H9 (cell line): ENCODE measurements at regions not wholly inside any gene's neighbourhood (a gene's known extent, or its start where the extent isn't known, plus 50 kb on each side); places are given as distances from the start of the nearest gene placed in this dataset.

ENCODE experiments used
- DNase-seq: peaks from one replicate; pipeline ENCODE4 v3.0.0-alpha.2; 2017
- H2AFZ ChIP-seq: one replicate; pipeline ENCODE4 v1.6.1; 2013; ENCODE audit warnings: mild to moderate bottlenecking, low read length, control low read depth, moderate library complexity
- H2AK5ac ChIP-seq: 2 replicates; pipeline ENCODE4 v1.6.1; 2013; ENCODE audit warnings: low read length, control low read depth, mixed read lengths; ENCODE audit not compliant: insufficient read length
- H2BK120ac ChIP-seq: one replicate; pipeline ENCODE4 v1.6.1; 2013; ENCODE audit warnings: low read depth, mild to moderate bottlenecking, low read length, control low read depth, inconsistent platforms; ENCODE audit not compliant: poor library complexity, severe bottlenecking
- H2BK12ac ChIP-seq: 2 replicates; pipeline ENCODE4 v1.6.1; 2013; ENCODE audit warnings: low read length, control low read depth, mixed read lengths, low read depth; ENCODE audit not compliant: insufficient read length
- H2BK15ac ChIP-seq: 2 replicates; pipeline ENCODE4 v1.6.1; 2013; ENCODE audit warnings: low read depth, low read length, control low read depth
- H2BK20ac ChIP-seq: one replicate; pipeline ENCODE4 v1.6.1; 2013; ENCODE audit warnings: low read depth, mild to moderate bottlenecking, low read length, control low read depth, inconsistent platforms; ENCODE audit not compliant: poor library complexity, severe bottlenecking
- H2BK5ac ChIP-seq: 2 replicates; pipeline ENCODE4 v1.6.1; 2013; ENCODE audit warnings: low read length, control low read depth, mixed read lengths; ENCODE audit not compliant: insufficient read length
- H3K14ac ChIP-seq: 2 replicates; pipeline ENCODE4 v1.6.1; 2013; ENCODE audit warnings: low read length, control low read depth; ENCODE audit not compliant: insufficient read depth
- H3K18ac ChIP-seq: 2 replicates; pipeline ENCODE4 v1.6.1; 2013; ENCODE audit warnings: low read depth, mild to moderate bottlenecking, mixed read lengths, low read length, control low read depth; ENCODE audit not compliant: insufficient read length
- H3K23ac ChIP-seq: 2 replicates; pipeline ENCODE4 v1.6.1; 2013; ENCODE audit warnings: low read length, control low read depth, mixed read lengths, low read depth; ENCODE audit not compliant: insufficient read length
- H3K23me2 ChIP-seq: 2 replicates; pipeline ENCODE4 v1.6.1; 2013; ENCODE audit warnings: low read depth, mild to moderate bottlenecking, mixed read lengths, low read length, control low read depth; ENCODE audit not compliant: insufficient read length, poor library complexity, severe bottlenecking
- H3K27ac ChIP-seq: 2 replicates; pipeline ENCODE4 v1.5.1; 2013; ENCODE audit warnings: low read length, control low read depth, mixed read lengths, low read depth; ENCODE audit not compliant: insufficient read length
- H3K27me3 ChIP-seq: 2 replicates; pipeline ENCODE4 v1.6.1; 2013; ENCODE audit warnings: low read length, control low read depth, inconsistent platforms; ENCODE audit not compliant: insufficient read depth
- H3K4ac ChIP-seq: 2 replicates; pipeline ENCODE4 v1.6.1; 2013; ENCODE audit warnings: low read depth, mild to moderate bottlenecking, control low read depth, inconsistent platforms, low read length, moderate library complexity
- H3K4me1 ChIP-seq: 2 replicates; pipeline ENCODE4 v1.6.1; 2013; ENCODE audit warnings: low read length, control low read depth, inconsistent platforms; ENCODE audit not compliant: insufficient read depth
- H3K4me2 ChIP-seq: 2 replicates; pipeline ENCODE4 v1.6.1; 2013; ENCODE audit warnings: low read length, control low read depth, mixed read lengths; ENCODE audit not compliant: insufficient read length, insufficient read depth
- H3K56ac ChIP-seq: 2 replicates; pipeline ENCODE4 v1.6.1; 2013; ENCODE audit warnings: low read depth, mild to moderate bottlenecking, mixed read lengths, low read length, control low read depth; ENCODE audit not compliant: insufficient read length
- H3K79me1 ChIP-seq: 2 replicates; pipeline ENCODE4 v1.6.1; 2013; ENCODE audit warnings: low read depth, mild to moderate bottlenecking, moderate library complexity, low read length, control low read depth, inconsistent platforms; ENCODE audit not compliant: insufficient read depth, poor library complexity, severe bottlenecking
- H3K79me2 ChIP-seq: 2 replicates; pipeline ENCODE4 v1.6.1; 2013; ENCODE audit warnings: low read length, control low read depth, inconsistent platforms; ENCODE audit not compliant: insufficient read depth
- H3K9ac ChIP-seq: 2 replicates; pipeline ENCODE4 v1.6.1; 2013; ENCODE audit warnings: low read length, control low read depth, mixed read lengths; ENCODE audit not compliant: insufficient read length; ENCODE audit errors: extremely low read depth
- H3K9me3 ChIP-seq: one replicate; pipeline ENCODE4 v1.6.1; 2013; ENCODE audit warnings: low read depth, low read length, inconsistent platforms; ENCODE audit not compliant: control insufficient read depth
- H3T11ph ChIP-seq: one replicate; pipeline ENCODE4 v1.6.1; 2013; ENCODE audit warnings: mild to moderate bottlenecking, low read length, control low read depth, inconsistent platforms
- H4K20me1 ChIP-seq: one replicate; pipeline ENCODE4 v1.6.1; 2013; ENCODE audit not compliant: control insufficient read depth, insufficient read length, insufficient read depth
- H4K5ac ChIP-seq: 2 replicates; pipeline ENCODE4 v1.6.1; 2013; ENCODE audit warnings: low read depth, mild to moderate bottlenecking, mixed read lengths, low read length, control low read depth; ENCODE audit not compliant: insufficient read length
- H4K8ac ChIP-seq: replicated peaks from 2 replicates; pipeline ENCODE4 v1.6.1; 2013; ENCODE audit warnings: low read length, control low read depth, mixed read lengths, low read depth; ENCODE audit not compliant: insufficient read length
- H4K91ac ChIP-seq: 2 replicates; pipeline ENCODE4 v1.6.1; 2013; ENCODE audit warnings: low read depth, mild to moderate bottlenecking, moderate library complexity, mixed read lengths, low read length, control low read depth; ENCODE audit not compliant: insufficient read length
- H3K27ac Mint-ChIP-seq, 3 experiments: 2 replicates in 2 of 3; 3 replicates in 1 of 3; pipeline ENCODE4 v1.8.0; 2020 to 2021; ENCODE audit warnings: mixed read lengths in 3 of 3, mild to moderate bottlenecking in 1 of 3, moderate library complexity in 1 of 3
- H3K27me3 Mint-ChIP-seq: 2 replicates; pipeline ENCODE4 v1.8.0; 2021; ENCODE audit warnings: low read depth, mild to moderate bottlenecking, moderate library complexity, mixed read lengths
- H3K36me3 Mint-ChIP-seq, 3 experiments: 2 replicates in 2 of 3; 3 replicates in 1 of 3; pipeline ENCODE4 v1.8.0; 2020 to 2021; ENCODE audit warnings: low read depth in 3 of 3, mixed read lengths in 3 of 3; ENCODE audit not compliant: insufficient read depth in 1 of 3
- H3K4me1 Mint-ChIP-seq, 2 experiments: 2 replicates each; pipeline ENCODE4 v1.8.0; 2020; ENCODE audit warnings: mixed read lengths in 2 of 2
- H3K4me3 Mint-ChIP-seq, 2 experiments: 2 replicates in 1 of 2; 3 replicates in 1 of 2; pipeline ENCODE4 v1.8.0; 2020 to 2021; ENCODE audit warnings: mild to moderate bottlenecking in 2 of 2, mixed read lengths in 2 of 2, moderate library complexity in 1 of 2
- H3K9me3 Mint-ChIP-seq, 2 experiments: 2 replicates in 1 of 2; 3 replicates in 1 of 2; pipeline ENCODE4 v1.8.0; 2020; ENCODE audit warnings: mild to moderate bottlenecking in 2 of 2, mixed read lengths in 2 of 2, moderate library complexity in 1 of 2
- WGBS: extraction: QIAGEN DNeasy Blood & Tissue Kit; methylation state at CpG from one replicate; pipeline ENCODE4 v1.1.7; 2013; ENCODE audit warnings: missing lambda C conversion rate, low lambda C conversion rate, mixed read lengths; ENCODE audit not compliant: insufficient read length; ENCODE audit errors: extremely low coverage; 5-methylcytosine and 5-hydroxymethylcytosine counted together
- TF ChIP-seq, protein P1 (sequence below): fragments of 200-600 bp; sonication (generic); conservative IDR thresholded peaks from 3 replicates; pipeline ENCODE4 v1.8.0; 2021; ENCODE audit warnings: antibody characterized with exemption, mild to moderate bottlenecking

DNA sequence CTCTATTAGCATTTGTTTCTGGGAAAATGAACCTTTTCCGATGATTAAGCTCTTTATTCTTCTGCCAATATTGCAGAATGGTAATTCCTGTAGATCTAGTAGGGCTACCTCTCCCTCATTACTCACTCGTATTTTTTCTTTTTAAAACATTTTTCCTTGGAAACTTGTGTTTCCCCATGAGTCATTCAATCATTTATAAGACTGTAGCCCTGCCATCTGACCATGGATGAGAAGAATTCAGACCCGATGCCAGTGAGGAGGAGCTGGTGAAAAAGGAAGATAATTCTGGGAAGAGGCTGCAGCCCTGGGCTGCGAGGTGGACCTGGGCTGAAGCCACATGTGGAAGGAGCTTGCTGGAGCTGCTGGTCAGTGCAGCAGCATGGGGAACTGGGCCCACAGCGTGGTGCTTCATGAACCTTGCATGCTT, 242.8 kb downstream of the KLF6 start:
- Mint-ChIP-seq H3K27ac (no peak overlapping the region), H3K4me1 (peaks cover 0 to 12% of the 10 kb centered on the region in 2 experiments; a peak in 3 of 4 replicates), H3K27me3 (peaks cover 9% of the 10 kb centered on the region), H3K36me3 (no peaks in the 10 kb centered on the region), H3K4me3 (no peak overlapping the region), H3K9me3 (peaks cover 6 to 7% of the 10 kb centered on the region in 2 experiments; a peak in 3 of 5 replicates)
- Histone ChIP-seq H4K20me1 (no peaks in the 10 kb centered on the region), H4K5ac (no peak overlapping the region), H3K23ac (no peak overlapping the region), H2BK20ac (no peak overlapping the region), H3K79me1 (no peaks in the 10 kb centered on the region), H3K4me1 (no peaks in the 10 kb centered on the region), H3K27ac (no peak overlapping the region), H2BK120ac (no peak overlapping the region), H3K9ac (no peak overlapping the region), H2AK5ac (no peak overlapping the region), H4K8ac (no peak overlapping the region), H2BK15ac (no peak overlapping the region), H3K14ac (no peak overlapping the region), H3K23me2 (no peaks in the 10 kb centered on the region), H2BK5ac (no peak overlapping the region), H2BK12ac (no peak overlapping the region), H3K9me3 (no peaks in the 10 kb centered on the region), H3K56ac (no peak overlapping the region), H4K91ac (no peak overlapping the region), H3K27me3 (no peaks in the 10 kb centered on the region), H3T11ph (no peak overlapping the region), H3K4me2 (no peak overlapping the region), H3K79me2 (no peaks in the 10 kb centered on the region), H3K18ac (no peak overlapping the region), H2AFZ (no peak overlapping the region), H3K4ac (no peak overlapping the region)
- no peak for DNase-seq
- WGBS, result no CpG with 5 or more reads among the region's 5 CpGs
- TF ChIP-seq, protein P1, sequence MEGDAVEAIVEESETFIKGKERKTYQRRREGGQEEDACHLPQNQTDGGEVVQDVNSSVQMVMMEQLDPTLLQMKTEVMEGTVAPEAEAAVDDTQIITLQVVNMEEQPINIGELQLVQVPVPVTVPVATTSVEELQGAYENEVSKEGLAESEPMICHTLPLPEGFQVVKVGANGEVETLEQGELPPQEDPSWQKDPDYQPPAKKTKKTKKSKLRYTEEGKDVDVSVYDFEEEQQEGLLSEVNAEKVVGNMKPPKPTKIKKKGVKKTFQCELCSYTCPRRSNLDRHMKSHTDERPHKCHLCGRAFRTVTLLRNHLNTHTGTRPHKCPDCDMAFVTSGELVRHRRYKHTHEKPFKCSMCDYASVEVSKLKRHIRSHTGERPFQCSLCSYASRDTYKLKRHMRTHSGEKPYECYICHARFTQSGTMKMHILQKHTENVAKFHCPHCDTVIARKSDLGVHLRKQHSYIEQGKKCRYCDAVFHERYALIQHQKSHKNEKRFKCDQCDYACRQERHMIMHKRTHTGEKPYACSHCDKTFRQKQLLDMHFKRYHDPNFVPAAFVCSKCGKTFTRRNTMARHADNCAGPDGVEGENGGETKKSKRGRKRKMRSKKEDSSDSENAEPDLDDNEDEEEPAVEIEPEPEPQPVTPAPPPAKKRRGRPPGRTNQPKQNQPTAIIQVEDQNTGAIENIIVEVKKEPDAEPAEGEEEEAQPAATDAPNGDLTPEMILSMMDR, result no peak
